ENCODE measurements at regions not wholly inside any gene's neighbourhood (a gene's known extent, or its start where the extent isn't known, plus 50 kb on each side); places are given as distances from the start of the nearest gene placed in this dataset.

GRCh38 chr21:22941779-22942490 lies 1943.7 kb downstream of the NCAM2 start:
- no peak for DNase-seq

- no peak for DNase-seq
Observed at GRCh38 chr21:22955559-22955958, 1957.3 kb downstream of the NCAM2 start.

- no peak for DNase-seq
Observed at GRCh38 chr21:22961258-22961657, 1963.0 kb downstream of the NCAM2 start.

GRCh38 chr21:22965455-22966135 lies 1967.4 kb downstream of the NCAM2 start:
- no peak for DNase-seq

- no peak for DNase-seq
Observed at GRCh38 chr21:22981819-22982218, 1983.6 kb downstream of the NCAM2 start.

- no peak for DNase-seq
Observed at GRCh38 chr21:22993144-22993543, 1994.9 kb downstream of the NCAM2 start.

- DNase-seq, result no peak
Observed at GRCh38 chr21:22993822-22994574, 1995.8 kb downstream of the NCAM2 start.

GRCh38 chr21:23003951-23004350 lies 2005.7 kb downstream of the NCAM2 start:
- DNase-seq, result no peak

- DNase-seq, result no peak
Observed at GRCh38 chr21:23008601-23009202, 2010.5 kb downstream of the NCAM2 start.

- DNase-seq, result no peak
Observed at GRCh38 chr21:23009360-23009759, 2011.2 kb downstream of the NCAM2 start.

- DNase-seq, result no peak
Observed at GRCh38 chr21:23014021-23014420, 2015.8 kb downstream of the NCAM2 start.

- DNase-seq, result no peak
Observed at GRCh38 chr21:23016617-23017016, 2018.4 kb downstream of the NCAM2 start.

- no peak for DNase-seq
Observed at GRCh38 chr21:23017989-23018388, 2019.8 kb downstream of the NCAM2 start.

- DNase-seq, result no peak
Observed at GRCh38 chr21:23020969-23021368, 2022.8 kb downstream of the NCAM2 start.

- DNase-seq, result no peak
Observed at GRCh38 chr21:23021481-23021880, 2023.3 kb downstream of the NCAM2 start.

- DNase-seq, result no peak
Observed at GRCh38 chr21:23026878-23027277, 2028.7 kb downstream of the NCAM2 start.

GRCh38 chr21:23039846-23040245 lies 2041.6 kb downstream of the NCAM2 start:
- DNase-seq, result no peak

- DNase-seq, result no peak
Observed at GRCh38 chr21:23045955-23046354, 2047.7 kb downstream of the NCAM2 start.

- DNase-seq, result no peak
Observed at GRCh38 chr21:23067672-23068071, 2069.5 kb downstream of the NCAM2 start.

GRCh38 chr21:23083242-23083641 lies 2085.0 kb downstream of the NCAM2 start:
- DNase-seq, result no peak

GRCh38 chr21:23093259-23093658 lies 2095.1 kb downstream of the NCAM2 start:
- no peak for DNase-seq

- DNase-seq, result no peak
Observed at GRCh38 chr21:23099185-23099584, 2101.0 kb downstream of the NCAM2 start.

- no peak for DNase-seq
Observed at GRCh38 chr21:23101111-23101510, 2102.9 kb downstream of the NCAM2 start.

GRCh38 chr21:23108533-23108932 lies 2110.3 kb downstream of the NCAM2 start:
- DNase-seq, result no peak

All from hematopoietic multipotent progenitor cell treated with erythropoietin and hydrocortisone succinate and interleukin-3 and kit ligand, for 8 days (in vitro differentiated cells).